C4-2B (cell line): ENCODE measurements at regions not wholly inside any gene's neighbourhood (a gene's known extent, or its start where the extent isn't known, plus 50 kb on each side); places are given as distances from the start of the nearest gene placed in this dataset.

Source experiments
- CTCF ChIP-seq: fragments of 450-650 bp; conservative IDR thresholded peaks from 2 replicates; pipeline ENCODE4 v1.5.1; 2017; ENCODE audit warnings: mild to moderate bottlenecking
- ZFX ChIP-seq: fragments of 450-650 bp; IDR thresholded peaks from 2 replicates; pipeline ENCODE4 v1.6.1; 2017

- no peak for TF ChIP-seq CTCF
- no peak for TF ChIP-seq ZFX
These were observed 330.3 kb upstream of the XYLT1 start for GRCh38 chr16:17801068-17801467.
